ENCODE measurements at regions not wholly inside any gene's neighbourhood (a gene's known extent, or its start where the extent isn't known, plus 50 kb on each side); places are given as distances from the start of the nearest gene placed in this dataset.

GRCh38 chr2:217386041-217386440 lies 526.2 kb upstream of the TNP1 start:
- DNase-seq (ENCODE audit: low read depth) = no peak
- no peak for TF ChIP-seq CTCF (IDR thresholded peaks at IDR 0.05; ENCODE audit: control insufficient read depth, insufficient read depth, low read depth, low read length, missing control alignments)
- no peak overlapping the region for H3K4me3 ChIP-seq (ENCODE audit: control insufficient read depth, low read depth, low read length)

GRCh38 chr2:217383620-217384019 lies 523.8 kb upstream of the TNP1 start:
- no peak overlapping the region for H3K4me3 ChIP-seq (ENCODE audit: control insufficient read depth, low read depth, low read length)
- DNase-seq (ENCODE audit: low read depth) = no peak
- no peak for TF ChIP-seq CTCF (IDR thresholded peaks at IDR 0.05; ENCODE audit: control insufficient read depth, insufficient read depth, low read depth, low read length, missing control alignments)

GRCh38 chr2:217382794-217383193 lies 522.9 kb upstream of the TNP1 start:
- no peak for DNase-seq (ENCODE audit: low read depth)
- TF ChIP-seq CTCF (IDR thresholded peaks at IDR 0.05; ENCODE audit: control insufficient read depth, insufficient read depth, low read depth, low read length, missing control alignments) = no peak
- no peak overlapping the region for H3K4me3 ChIP-seq (ENCODE audit: control insufficient read depth, low read depth, low read length)

- no peak for TF ChIP-seq CTCF (IDR thresholded peaks at IDR 0.05; ENCODE audit: control insufficient read depth, insufficient read depth, low read depth, low read length, missing control alignments)
Measured at GRCh38 chr2:217379807-217380206, 519.9 kb upstream of the TNP1 start.

GRCh38 chr2:217372794-217373193 lies 512.9 kb upstream of the TNP1 start:
- TF ChIP-seq CTCF (IDR thresholded peaks at IDR 0.05; ENCODE audit: control insufficient read depth, insufficient read depth, low read depth, low read length, missing control alignments) = no peak
- no peak for DNase-seq (ENCODE audit: low read depth)
- H3K4me3 ChIP-seq (ENCODE audit: control insufficient read depth, low read depth, low read length) = no peak overlapping the region

More at GRCh38 chr2:217379807-217380206, 519.9 kb upstream of the TNP1 start:
- DNase-seq (ENCODE audit: low read depth) = no peak
- H3K4me3 ChIP-seq (ENCODE audit: control insufficient read depth, low read depth, low read length) = no peak overlapping the region

GRCh38 chr2:217371781-217372213 lies 511.9 kb upstream of the TNP1 start:
- no peak for TF ChIP-seq CTCF (IDR thresholded peaks at IDR 0.05; ENCODE audit: control insufficient read depth, insufficient read depth, low read depth, low read length, missing control alignments)
- no peak overlapping the region for H3K4me3 ChIP-seq (ENCODE audit: control insufficient read depth, low read depth, low read length)
- DNase-seq (ENCODE audit: low read depth) = no peak

- DNase-seq (ENCODE audit: low read depth) = peak; percentile 45
- TF ChIP-seq CTCF (IDR thresholded peaks at IDR 0.05; ENCODE audit: control insufficient read depth, insufficient read depth, low read depth, low read length, missing control alignments) = no peak
Measured at GRCh38 chr2:217370391-217370790, 510.5 kb upstream of the TNP1 start.

More at GRCh38 chr2:217370391-217370790, 510.5 kb upstream of the TNP1 start:
- H3K4me3 ChIP-seq (ENCODE audit: control insufficient read depth, low read depth, low read length) = no peak overlapping the region
